IgD-negative memory B cell (primary cell): ENCODE measurements at regions not wholly inside any gene's neighbourhood (a gene's known extent, or its start where the extent isn't known, plus 50 kb on each side); places are given as distances from the start of the nearest gene placed in this dataset.
"Not testable (repeated sequence)": the region's sequence is repeated elsewhere in the genome, so short reads cannot be mapped to it uniquely, and the experiment has no call there.

ENCODE experiments used
- H3K27ac Mint-ChIP-seq, 3 donors: one replicate each; pipeline ENCODE4 v1.8.0; 2020 to 2022; ENCODE audit warnings: mild to moderate bottlenecking in 3 of 3, mixed read lengths in 3 of 3, moderate library complexity in 1 of 3
- H3K27me3 Mint-ChIP-seq: one replicate; pipeline ENCODE4 v1.8.0; 2021; ENCODE audit warnings: mixed read lengths
- H3K36me3 Mint-ChIP-seq: one replicate; pipeline ENCODE4 v1.8.0; 2020; ENCODE audit warnings: mild to moderate bottlenecking, mixed read lengths
- H3K4me1 Mint-ChIP-seq, 3 donors: one replicate each; pipeline ENCODE4 v1.8.0; 2020 to 2022; ENCODE audit warnings: mixed read lengths in 3 of 3, mild to moderate bottlenecking in 1 of 3
- H3K4me3 Mint-ChIP-seq, 4 donors: one replicate each; pipeline ENCODE4 v1.8.0; 2020 to 2022; ENCODE audit warnings: mild to moderate bottlenecking in 4 of 4, mixed read lengths in 4 of 4, moderate library complexity in 3 of 4
- H3K9me3 Mint-ChIP-seq, 3 donors: one replicate each; pipeline ENCODE4 v1.8.0; 2020 to 2021; ENCODE audit warnings: mixed read lengths in 3 of 3, mild to moderate bottlenecking in 1 of 3

DNA sequence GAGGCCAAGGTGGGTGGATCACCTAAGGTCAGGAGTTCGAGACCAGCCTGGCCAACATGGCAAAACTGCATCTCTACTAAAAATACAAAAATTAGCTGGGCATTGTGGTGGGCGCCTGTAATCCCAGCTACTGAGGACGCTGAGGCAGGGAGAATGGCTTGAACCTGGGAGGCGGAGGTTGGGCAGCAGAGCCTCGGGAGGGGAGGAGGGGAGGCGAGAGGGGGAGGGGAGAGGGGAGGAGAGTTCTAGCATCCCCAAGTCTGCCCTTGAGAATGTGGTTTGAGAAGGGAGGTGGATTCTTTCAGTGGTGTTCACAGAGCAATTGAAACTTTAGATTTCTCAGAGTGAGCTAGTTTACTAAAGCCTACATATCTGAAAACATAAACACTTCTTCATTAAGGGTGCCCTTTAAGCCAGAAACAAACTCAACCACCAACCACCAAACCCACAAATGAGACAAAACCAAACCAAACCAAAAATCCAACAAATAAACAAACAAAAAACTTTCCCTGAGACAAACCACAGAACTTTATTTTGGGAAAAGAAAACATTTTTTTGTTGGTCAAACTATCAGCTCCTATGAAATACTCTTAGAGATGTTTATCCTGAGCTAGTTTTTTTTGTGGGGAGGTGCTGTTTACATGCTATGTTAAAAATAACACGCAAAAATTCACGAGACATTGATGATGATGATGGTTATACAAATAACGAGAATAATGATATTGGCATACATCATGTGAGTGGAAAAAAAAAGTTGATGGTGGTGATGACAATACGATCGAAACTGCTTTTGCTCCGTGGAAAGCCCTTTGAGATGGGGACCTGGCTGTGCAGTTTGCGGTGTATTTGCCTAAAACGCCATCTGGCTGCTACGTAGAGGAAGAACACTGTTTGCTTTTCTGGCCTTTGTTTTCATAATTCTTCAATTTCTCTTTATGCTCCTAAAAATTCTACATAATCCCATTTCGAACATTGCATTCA is 98.2 kb upstream of the PRKX start:
- Mint-ChIP-seq H3K4me3 (peak overlapping the region; percentile 34 to 85 (median 82)), H3K36me3 (no peaks in the 10 kb centered on the region)

DNA sequence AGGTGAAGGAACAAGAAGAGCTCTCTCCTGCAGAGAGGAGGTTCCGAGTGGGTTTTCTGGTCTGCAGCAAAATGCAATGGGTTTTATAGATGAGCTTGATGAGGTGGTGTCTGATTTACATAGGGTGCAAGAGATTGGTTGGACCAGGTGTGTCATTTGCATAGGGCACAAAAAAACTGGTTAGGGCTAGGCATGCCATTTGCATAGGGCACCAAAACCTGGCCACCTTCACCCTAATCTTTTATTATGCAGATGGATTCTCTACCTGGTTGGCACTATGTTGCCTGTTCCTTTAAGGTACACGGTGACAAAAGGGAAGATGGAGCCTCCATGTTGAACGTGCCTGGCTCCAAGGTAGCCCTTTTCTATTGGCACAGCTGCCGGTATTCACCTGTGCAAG is 94.5 kb upstream of the PRKX start:
- H3K27ac Mint-ChIP-seq: no peak overlapping the region

More for the DNA sequence above, 98.2 kb upstream of the PRKX start:
- Mint-ChIP-seq H3K27ac (peak overlapping the region; percentile 53 to 87 (median 81)), H3K4me1 (peaks cover 9 to 14% (median 12%) of the 10 kb centered on the region in 3 donors), H3K27me3 (peaks cover 16% of the 10 kb centered on the region), H3K9me3 (no peaks in the 10 kb centered on the region)

DNA sequence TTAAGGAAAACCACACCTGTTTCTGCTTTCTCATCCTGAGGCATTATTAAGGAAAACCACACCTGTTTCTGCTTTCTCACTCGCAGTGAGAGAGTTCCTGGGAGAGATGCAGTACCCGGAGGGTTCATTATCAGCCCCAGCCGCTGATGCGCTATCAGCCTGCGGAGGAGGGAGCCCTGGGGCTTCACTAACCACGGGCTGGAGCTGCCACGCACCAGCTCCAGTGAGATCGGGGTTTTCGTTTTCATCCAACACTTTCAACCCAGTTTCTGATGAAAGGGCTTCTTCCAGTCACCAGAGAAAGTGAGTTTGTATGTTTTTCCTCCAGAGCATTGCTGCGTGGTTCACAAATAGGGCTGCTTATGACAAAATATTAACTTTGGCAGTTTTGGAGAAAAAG is 93.2 kb upstream of the PRKX start:
- no peaks in the 10 kb centered on the region for H3K36me3 Mint-ChIP-seq
- peaks cover 26% of the 10 kb centered on the region for H3K27me3 Mint-ChIP-seq
- no peaks in the 10 kb centered on the region for H3K9me3 Mint-ChIP-seq
- no peak overlapping the region for H3K4me3 Mint-ChIP-seq
- no peak overlapping the region for H3K27ac Mint-ChIP-seq
- H3K4me1 Mint-ChIP-seq: peaks cover 2% of the 10 kb centered on the region in 3 donors

More for the DNA sequence above, 94.5 kb upstream of the PRKX start:
- Mint-ChIP-seq H3K36me3 (no peaks in the 10 kb centered on the region), H3K9me3 (no peaks in the 10 kb centered on the region), H3K27me3 (peaks cover 26% of the 10 kb centered on the region), H3K4me1 (peaks cover 7 to 9% (median 8%) of the 10 kb centered on the region in 3 donors), H3K4me3 (no peak overlapping the region)

DNA sequence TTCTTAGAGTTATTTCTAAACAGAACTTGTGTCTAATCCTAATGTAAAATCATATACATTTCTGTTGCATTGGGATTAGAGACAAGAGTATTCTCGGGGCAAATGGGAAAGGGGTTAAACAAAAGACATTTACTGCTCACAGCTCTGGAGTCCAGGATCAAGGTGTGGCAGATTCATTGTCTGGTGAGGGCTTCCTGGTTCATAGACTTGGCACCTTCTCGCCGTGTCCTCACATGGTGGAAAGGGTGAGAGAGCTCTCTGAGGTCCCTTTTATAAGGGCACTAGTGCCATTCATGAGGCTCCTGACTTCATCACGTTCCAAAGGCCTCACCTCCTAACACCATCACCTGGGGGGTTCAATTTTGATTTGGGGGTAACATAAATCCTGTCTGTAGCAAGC is 90.3 kb upstream of the PRKX start:
- Mint-ChIP-seq H3K27ac (no peak overlapping the region), H3K9me3 (no peaks in the 10 kb centered on the region), H3K36me3 (no peaks in the 10 kb centered on the region), H3K27me3 (peaks cover 26% of the 10 kb centered on the region), H3K4me3 (no peak overlapping the region), H3K4me1 (no peaks in the 10 kb centered on the region)

DNA sequence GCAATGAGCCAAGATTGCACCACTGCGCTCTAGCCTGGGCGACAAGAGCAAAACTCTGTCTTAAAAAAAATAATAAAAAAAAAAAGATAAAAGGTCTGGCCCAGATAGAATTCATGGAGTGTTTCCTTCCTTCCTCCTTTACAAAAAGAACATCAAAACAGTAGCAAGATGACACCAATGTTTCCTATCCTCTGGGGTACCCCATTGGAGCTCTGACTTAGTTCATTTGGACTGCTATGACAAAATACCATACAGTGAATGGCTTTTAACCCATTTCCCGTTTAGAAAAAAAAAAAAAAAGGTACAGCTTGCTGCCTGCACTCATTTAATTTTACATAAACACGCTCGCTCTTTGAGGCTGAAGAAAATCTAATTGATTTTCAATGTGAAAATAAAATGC is 89.9 kb upstream of the PRKX start:
- H3K27me3 Mint-ChIP-seq: peaks cover 23% of the 10 kb centered on the region
- H3K27ac Mint-ChIP-seq: no peak overlapping the region
- no peak overlapping the region for H3K4me3 Mint-ChIP-seq
- H3K36me3 Mint-ChIP-seq: no peaks in the 10 kb centered on the region
- no peaks in the 10 kb centered on the region for H3K9me3 Mint-ChIP-seq
- no peaks in the 10 kb centered on the region for H3K4me1 Mint-ChIP-seq

DNA sequence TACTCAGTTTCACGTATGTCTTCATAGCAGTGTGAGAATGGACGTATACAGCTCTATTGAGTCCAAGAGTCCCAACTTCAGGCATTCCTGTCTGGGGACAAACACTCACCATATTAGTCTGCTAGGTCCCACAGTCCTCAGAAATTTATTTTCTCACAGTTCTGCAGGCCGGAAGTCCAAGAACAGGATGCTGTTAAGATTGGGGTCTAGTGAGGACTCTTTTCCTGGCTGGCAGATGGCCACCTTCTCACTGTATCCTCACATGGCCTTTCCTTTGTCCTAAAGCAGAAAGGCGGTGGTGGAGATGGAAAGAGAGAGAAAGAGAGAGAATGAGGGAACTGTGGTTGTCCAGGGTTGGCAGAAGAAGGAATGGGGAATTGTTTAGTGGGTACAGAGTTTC is 82.0 kb upstream of the PRKX start:
- H3K4me3 Mint-ChIP-seq, H3K9me3 Mint-ChIP-seq, H3K27me3 Mint-ChIP-seq, H3K27ac Mint-ChIP-seq, H3K4me1 Mint-ChIP-seq, H3K36me3 Mint-ChIP-seq: not testable (repeated sequence)

DNA sequence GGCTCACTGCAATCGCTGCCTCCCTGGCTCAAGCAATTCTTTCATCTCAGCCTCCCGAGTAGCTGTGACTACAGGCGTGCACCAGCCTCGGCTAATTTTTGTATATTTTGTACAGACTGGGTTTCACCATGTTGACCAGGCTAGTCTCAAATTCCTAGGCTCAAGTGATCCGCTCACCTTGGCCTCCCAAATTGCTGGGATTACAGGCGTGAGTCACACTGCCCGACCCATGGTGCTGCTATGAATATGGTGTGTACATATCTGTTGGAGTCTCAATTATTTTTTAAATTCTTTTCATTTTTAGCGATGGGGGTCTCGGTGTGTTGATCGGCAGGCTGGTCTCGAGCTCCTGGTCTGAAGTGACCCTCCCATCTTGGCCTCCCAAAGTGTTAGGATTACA is 78.0 kb upstream of the PRKX start:
- Mint-ChIP-seq H3K9me3 (no peaks in the 10 kb centered on the region), H3K27me3 (peaks cover 9% of the 10 kb centered on the region), H3K4me3 (no peak overlapping the region), H3K27ac (no peak overlapping the region), H3K4me1 (peaks cover 0 to 5% (median 0%) of the 10 kb centered on the region in 3 donors), H3K36me3 (no peaks in the 10 kb centered on the region)

GRCh38 chrX:3788494-3789233 is 75.2 kb upstream of the PRKX start:
- Mint-ChIP-seq H3K4me3 (no peak overlapping the region), H3K27me3 (peaks cover 6% of the 10 kb centered on the region), H3K4me1 (peaks cover 0 to 5% (median 1%) of the 10 kb centered on the region in 3 donors), H3K36me3 (no peaks in the 10 kb centered on the region), H3K9me3 (peaks cover 0 to 4% (median 0%) of the 10 kb centered on the region in 3 donors), H3K27ac (peak overlapping the region in 1 of 3 donors; percentile 2)

DNA sequence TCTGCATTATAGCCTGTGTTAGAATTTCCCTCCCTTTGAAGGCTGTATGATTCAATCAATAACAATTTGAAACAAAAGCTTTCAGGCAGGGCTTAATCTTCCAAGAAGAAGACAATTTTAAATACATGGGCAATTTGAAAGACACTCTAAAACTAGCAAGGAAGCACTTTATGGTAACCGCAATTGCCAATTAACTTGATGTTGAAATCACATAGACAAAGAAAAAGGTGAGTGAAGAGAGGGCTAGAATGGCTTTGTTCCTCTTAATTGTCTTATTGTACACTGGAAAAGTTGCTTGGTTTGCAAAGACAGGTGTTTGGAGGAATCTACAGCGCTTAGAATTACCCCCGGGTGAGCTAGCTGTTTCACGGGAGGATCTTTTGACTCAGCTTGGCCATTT is 74.4 kb upstream of the PRKX start:
- Mint-ChIP-seq H3K27ac (no peak overlapping the region), H3K27me3 (peaks cover 6% of the 10 kb centered on the region), H3K9me3 (peaks cover 0 to 4% (median 0%) of the 10 kb centered on the region in 3 donors), H3K4me1 (peaks cover 0 to 5% (median 1%) of the 10 kb centered on the region in 3 donors), H3K36me3 (no peaks in the 10 kb centered on the region), H3K4me3 (no peak overlapping the region)

DNA sequence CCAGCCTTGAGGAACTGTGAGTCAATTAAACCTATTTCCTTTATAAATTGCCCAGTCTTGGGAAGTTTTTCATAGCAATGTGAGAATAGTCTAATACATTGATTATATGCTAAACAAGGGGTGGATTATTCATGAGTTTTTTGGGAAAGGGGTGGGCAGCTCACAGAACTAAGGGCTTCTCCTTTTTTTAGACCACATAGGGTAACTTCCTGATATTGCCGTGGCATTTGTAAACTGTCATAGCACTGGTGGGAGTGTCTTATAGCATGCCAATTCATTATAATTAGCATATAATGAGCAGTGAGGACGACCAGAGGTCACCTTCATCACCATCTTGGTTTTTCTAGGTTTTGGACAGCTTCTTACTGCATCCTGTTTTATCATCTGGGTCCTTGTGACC is 72.4 kb upstream of the PRKX start:
- H3K27me3 Mint-ChIP-seq, H3K27ac Mint-ChIP-seq, H3K9me3 Mint-ChIP-seq, H3K4me1 Mint-ChIP-seq, H3K36me3 Mint-ChIP-seq, H3K4me3 Mint-ChIP-seq: not testable (repeated sequence)

DNA sequence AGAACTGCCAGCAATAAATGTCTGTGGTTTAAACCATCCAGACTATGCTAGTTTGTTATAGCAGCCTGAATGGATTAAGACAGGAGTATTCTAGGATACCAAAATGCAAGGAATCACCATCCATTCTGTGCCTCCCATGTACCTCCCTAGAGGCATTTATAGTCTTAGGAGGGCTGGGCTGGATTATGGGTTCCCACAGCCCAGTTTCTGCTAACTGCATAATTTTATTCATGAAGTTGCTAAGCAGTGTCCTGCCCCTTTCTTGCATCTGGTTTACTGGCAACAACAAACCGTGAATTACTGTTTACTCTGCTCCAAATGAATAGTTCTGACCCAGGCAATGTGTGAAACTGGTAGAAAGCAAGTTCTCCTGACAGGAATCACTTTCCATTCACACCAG is 67.1 kb upstream of the PRKX start:
- H3K27me3 Mint-ChIP-seq: peaks cover 11% of the 10 kb centered on the region
- H3K9me3 Mint-ChIP-seq: peaks cover 0 to 3% (median 2%) of the 10 kb centered on the region in 3 donors
- H3K27ac Mint-ChIP-seq: no peak overlapping the region
- H3K4me1 Mint-ChIP-seq: peaks cover 0 to 1% (median 0%) of the 10 kb centered on the region in 3 donors
- peaks cover 2% of the 10 kb centered on the region for H3K36me3 Mint-ChIP-seq
- no peak overlapping the region for H3K4me3 Mint-ChIP-seq

- Mint-ChIP-seq H3K36me3 (peaks cover 2% of the 10 kb centered on the region), H3K27ac (no peak overlapping the region), H3K4me1 (no peaks in the 10 kb centered on the region), H3K9me3 (peaks cover 0 to 3% (median 2%) of the 10 kb centered on the region in 3 donors), H3K4me3 (no peak overlapping the region), H3K27me3 (peaks cover 9% of the 10 kb centered on the region)
Measured at GRCh38 chrX:3779546-3779945, 66.1 kb upstream of the PRKX start.

- no peak overlapping the region for H3K27ac Mint-ChIP-seq
Measured at GRCh38 chrX:3777416-3777815, 64.0 kb upstream of the PRKX start.

GRCh38 chrX:3771766-3772165 is 58.3 kb upstream of the PRKX start:
- H3K27me3 Mint-ChIP-seq: peaks cover 3% of the 10 kb centered on the region
- H3K4me3 Mint-ChIP-seq: no peak overlapping the region
- peaks cover under 1% of the 10 kb centered on the region for H3K36me3 Mint-ChIP-seq
- no peaks in the 10 kb centered on the region for H3K9me3 Mint-ChIP-seq
- no peak overlapping the region for H3K27ac Mint-ChIP-seq
- H3K4me1 Mint-ChIP-seq: no peaks in the 10 kb centered on the region

More at GRCh38 chrX:3777416-3777815, 64.0 kb upstream of the PRKX start:
- peaks cover 0 to 3% (median 2%) of the 10 kb centered on the region in 3 donors for H3K9me3 Mint-ChIP-seq
- H3K4me3 Mint-ChIP-seq: no peak overlapping the region
- H3K36me3 Mint-ChIP-seq: peaks cover 2% of the 10 kb centered on the region
- peaks cover 12% of the 10 kb centered on the region for H3K27me3 Mint-ChIP-seq
- H3K4me1 Mint-ChIP-seq: no peaks in the 10 kb centered on the region

DNA sequence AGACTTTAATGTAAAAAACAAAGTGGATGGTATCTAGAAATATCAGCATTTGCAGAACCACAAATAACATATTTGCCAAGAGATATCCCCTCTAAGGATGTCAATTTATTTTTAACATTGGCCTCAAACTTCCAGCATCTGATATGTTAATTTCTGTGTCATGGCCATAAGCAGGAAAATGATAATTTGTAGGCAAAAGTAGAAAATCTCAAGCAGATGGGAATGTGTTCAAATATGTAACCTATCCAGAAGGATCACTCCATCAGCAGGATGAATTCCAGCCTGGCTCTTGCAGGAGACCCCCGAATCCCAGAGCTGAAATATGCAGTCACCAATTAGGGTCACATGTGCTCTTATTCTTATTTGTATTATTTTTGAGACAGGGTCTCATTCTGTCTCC is 55.4 kb upstream of the PRKX start:
- H3K4me1 Mint-ChIP-seq: no peaks in the 10 kb centered on the region
- H3K27ac Mint-ChIP-seq: no peak overlapping the region
- peaks cover 2% of the 10 kb centered on the region for H3K36me3 Mint-ChIP-seq
- no peak overlapping the region for H3K4me3 Mint-ChIP-seq
- H3K9me3 Mint-ChIP-seq: peaks cover 0 to 3% (median 0%) of the 10 kb centered on the region in 3 donors
- peaks cover 2% of the 10 kb centered on the region for H3K27me3 Mint-ChIP-seq
